ENCODE measurements at regions not wholly inside any gene's neighbourhood (a gene's known extent, or its start where the extent isn't known, plus 50 kb on each side); places are given as distances from the start of the nearest gene placed in this dataset.

- Histone ChIP-seq H3K56ac (ENCODE audit: insufficient read length, low read depth, low read length) (no peak overlapping the region), H2BK5ac (ENCODE audit: insufficient read length, low read length) (no peak overlapping the region), H4K8ac (replicated peaks; ENCODE audit: insufficient read length, low read depth, low read length) (no peak overlapping the region), H3K4me2 (ENCODE audit: insufficient read depth, insufficient read length, low read length) (no peak overlapping the region), H3K27me3 (ENCODE audit: insufficient read depth, low read length) (no peaks in the 10 kb centered on the region), H3K9me3 (ENCODE audit: control insufficient read depth, low read depth, low read length) (peaks cover 6% of the 10 kb centered on the region), H2AFZ (ENCODE audit: low read length) (no peak overlapping the region), H2BK12ac (ENCODE audit: insufficient read length, low read depth, low read length) (no peak overlapping the region), H3T11ph (ENCODE audit: low read length) (no peak overlapping the region), H4K5ac (ENCODE audit: insufficient read length, low read depth, low read length) (no peak overlapping the region), H3K23ac (ENCODE audit: insufficient read length, low read depth, low read length) (no peak overlapping the region), H3K4me1 (ENCODE audit: insufficient read depth, low read length) (no peaks in the 10 kb centered on the region), H3K23me2 (ENCODE audit: insufficient read length, low read depth, low read length, poor library complexity, severe bottlenecking) (no peaks in the 10 kb centered on the region), H2BK120ac (ENCODE audit: low read depth, low read length, poor library complexity, severe bottlenecking) (no peak overlapping the region), H2BK20ac (ENCODE audit: low read depth, low read length, poor library complexity, severe bottlenecking) (no peak overlapping the region), H3K18ac (ENCODE audit: insufficient read length, low read depth, low read length) (no peak overlapping the region), H2AK5ac (ENCODE audit: insufficient read length, low read length) (no peak overlapping the region), H3K27ac (ENCODE audit: insufficient read length, low read depth, low read length) (no peak overlapping the region), H4K20me1 (ENCODE audit: control insufficient read depth, insufficient read depth, insufficient read length) (no peaks in the 10 kb centered on the region), H3K79me1 (ENCODE audit: insufficient read depth, low read depth, low read length, poor library complexity, severe bottlenecking) (no peaks in the 10 kb centered on the region), H3K79me2 (ENCODE audit: insufficient read depth, low read length) (no peaks in the 10 kb centered on the region), H3K9ac (ENCODE audit: extremely low read depth, insufficient read length, low read length) (no peak overlapping the region), H3K14ac (ENCODE audit: insufficient read depth, low read length) (no peak overlapping the region), H2BK15ac (ENCODE audit: low read depth, low read length) (no peak overlapping the region), H3K4ac (ENCODE audit: low read depth, low read length) (no peak overlapping the region), H4K91ac (ENCODE audit: insufficient read length, low read depth, low read length) (no peak overlapping the region)
- DNase-seq, result no peak
- H3K4me1 Mint-ChIP-seq, result peaks cover 2% of the 10 kb centered on the region in 2 experiments; a peak in 3 of 4 replicates
- peaks cover 22 to 32% (median 25%) of the 10 kb centered on the region in 3 experiments for H3K36me3 Mint-ChIP-seq (ENCODE audit: insufficient read depth in 1 of 3, low read depth in 3 of 3)
- peaks cover 25 to 28% of the 10 kb centered on the region in 2 experiments for H3K9me3 Mint-ChIP-seq
- no peak overlapping the region for H3K4me3 Mint-ChIP-seq
- no peak for TF ChIP-seq CTCF (conservative IDR thresholded peaks at IDR 0.05)
- H3K27ac Mint-ChIP-seq, result no peak overlapping the region
- WGBS (ENCODE audit: extremely low coverage, insufficient read length, low lambda C conversion rate), result no CpG with 5 or more reads among the region's 3 CpGs
- H3K27me3 Mint-ChIP-seq (ENCODE audit: low read depth), result no peaks in the 10 kb centered on the region
These were observed 202.6 kb upstream of the MYLIP start for GRCh38 chr6:15926256-15926655.
